H1 (cell line): ENCODE measurements at regions not wholly inside any gene's neighbourhood (a gene's known extent, or its start where the extent isn't known, plus 50 kb on each side); places are given as distances from the start of the nearest gene placed in this dataset.

ENCODE experiments used
- CHD2 ChIP-seq: IDR thresholded peaks from 2 replicates; pipeline ENCODE4 v1.6.1; 2012; ENCODE audit warnings: low read length, improper control_type of control experiment
- CHD7 ChIP-seq: fragments of 300-600 bp; sonication (generic); IDR thresholded peaks from 2 replicates; pipeline ENCODE4 v1.7.1; 2012; ENCODE audit warnings: low read length, moderate library complexity, mild to moderate bottlenecking, inconsistent platforms; ENCODE audit not compliant: insufficient replicate concordance
- EZH2 ChIP-seq: fragments of 200-600 bp; sonication (generic); IDR thresholded peaks from 2 replicates; pipeline ENCODE4 v1.7.1; 2012; ENCODE audit warnings: low read depth, mild to moderate bottlenecking, moderate library complexity, low read length, inconsistent platforms; ENCODE audit not compliant: severe bottlenecking
- NRF1 ChIP-seq: IDR thresholded peaks from 2 replicates; pipeline ENCODE4 v1.6.1; 2011; ENCODE audit warnings: mild to moderate bottlenecking, low read depth, low read length, improper control_type of control experiment
- RBBP5 ChIP-seq: IDR thresholded peaks from 2 replicates; pipeline ENCODE4 v1.7.1; 2012; ENCODE audit warnings: low read depth, mild to moderate bottlenecking, inconsistent platforms, low read length, moderate library complexity, borderline replicate concordance
- ZNF274 ChIP-seq: IDR thresholded peaks from 2 replicates; pipeline ENCODE4 v1.7.0; 2012; ENCODE audit warnings: low read length, borderline replicate concordance; ENCODE audit errors: extremely low read depth
- TF ChIP-seq, protein P1 (sequence below): IDR thresholded peaks from 2 replicates; pipeline ENCODE4 v1.6.1; 2011; ENCODE audit warnings: low read depth, mild to moderate bottlenecking, low read length; ENCODE audit not compliant: insufficient read depth

- TF ChIP-seq CHD7, result no peak
- TF ChIP-seq NRF1, result no peak
- TF ChIP-seq RBBP5, result no peak
- TF ChIP-seq, protein P1, sequence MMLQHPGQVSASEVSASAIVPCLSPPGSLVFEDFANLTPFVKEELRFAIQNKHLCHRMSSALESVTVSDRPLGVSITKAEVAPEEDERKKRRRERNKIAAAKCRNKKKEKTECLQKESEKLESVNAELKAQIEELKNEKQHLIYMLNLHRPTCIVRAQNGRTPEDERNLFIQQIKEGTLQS, result no peak
- TF ChIP-seq EZH2, result no peak
- TF ChIP-seq CHD2, result no peak
- TF ChIP-seq ZNF274, result no peak
- TF ChIP-seq, all 59 proteins: peak for 0
Measured at GRCh38 chr7:36079446-36080025, 73.5 kb upstream of the EEPD1 start (continued).
